ENCODE measurements at regions not wholly inside any gene's neighbourhood (a gene's known extent, or its start where the extent isn't known, plus 50 kb on each side); places are given as distances from the start of the nearest gene placed in this dataset.

- ATAC-seq (ENCODE audit: low FRiP score), result no peak
- no peak for DNase-seq (ENCODE audit: low spot score)
- TF ChIP-seq, protein P1, sequence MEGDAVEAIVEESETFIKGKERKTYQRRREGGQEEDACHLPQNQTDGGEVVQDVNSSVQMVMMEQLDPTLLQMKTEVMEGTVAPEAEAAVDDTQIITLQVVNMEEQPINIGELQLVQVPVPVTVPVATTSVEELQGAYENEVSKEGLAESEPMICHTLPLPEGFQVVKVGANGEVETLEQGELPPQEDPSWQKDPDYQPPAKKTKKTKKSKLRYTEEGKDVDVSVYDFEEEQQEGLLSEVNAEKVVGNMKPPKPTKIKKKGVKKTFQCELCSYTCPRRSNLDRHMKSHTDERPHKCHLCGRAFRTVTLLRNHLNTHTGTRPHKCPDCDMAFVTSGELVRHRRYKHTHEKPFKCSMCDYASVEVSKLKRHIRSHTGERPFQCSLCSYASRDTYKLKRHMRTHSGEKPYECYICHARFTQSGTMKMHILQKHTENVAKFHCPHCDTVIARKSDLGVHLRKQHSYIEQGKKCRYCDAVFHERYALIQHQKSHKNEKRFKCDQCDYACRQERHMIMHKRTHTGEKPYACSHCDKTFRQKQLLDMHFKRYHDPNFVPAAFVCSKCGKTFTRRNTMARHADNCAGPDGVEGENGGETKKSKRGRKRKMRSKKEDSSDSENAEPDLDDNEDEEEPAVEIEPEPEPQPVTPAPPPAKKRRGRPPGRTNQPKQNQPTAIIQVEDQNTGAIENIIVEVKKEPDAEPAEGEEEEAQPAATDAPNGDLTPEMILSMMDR (IDR thresholded peaks at IDR 0.05), result no peak
These were observed 111.3 kb upstream of the LEF1 start for GRCh38 chr4:108280072-108280471.

DNA sequence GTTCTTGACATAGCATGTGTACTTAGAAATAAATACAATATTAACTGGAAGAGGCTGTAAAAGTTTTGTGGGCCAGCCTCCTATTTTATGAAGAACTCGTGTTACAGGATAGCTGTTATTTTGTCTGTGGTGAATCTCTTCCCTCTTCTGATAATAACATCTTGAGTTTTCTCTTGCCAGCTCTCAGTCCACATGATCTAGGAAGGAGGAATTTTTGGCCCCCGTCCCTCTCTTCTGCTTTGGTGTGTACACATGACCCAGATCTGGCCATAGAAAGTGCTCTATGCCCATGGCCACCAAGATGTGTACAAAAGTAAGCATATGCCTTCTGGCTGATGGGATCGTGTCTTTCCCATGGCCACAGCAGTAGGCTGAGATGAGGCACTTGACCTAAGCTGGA, 108.0 kb upstream of the LEF1 start:
- DNase-seq (ENCODE audit: low spot score), result no peak
- TF ChIP-seq, protein P1 (IDR thresholded peaks at IDR 0.05), result no peak
- ATAC-seq (ENCODE audit: low FRiP score), result no peak

GRCh38 chr4:108272986-108273385, 104.3 kb upstream of the LEF1 start:
- ATAC-seq (ENCODE audit: low FRiP score), result no peak
- no peak for DNase-seq (ENCODE audit: low spot score)
- TF ChIP-seq, protein P1 (IDR thresholded peaks at IDR 0.05), result no peak

GRCh38 chr4:108272561-108272960, 103.8 kb upstream of the LEF1 start:
- DNase-seq (ENCODE audit: low spot score) (no peak), ATAC-seq (ENCODE audit: low FRiP score) (no peak)

GRCh38 chr4:108272046-108272445, 103.3 kb upstream of the LEF1 start:
- no peak for DNase-seq (ENCODE audit: low spot score)
- no peak for ATAC-seq (ENCODE audit: low FRiP score)
- TF ChIP-seq, protein P1 (IDR thresholded peaks at IDR 0.05), result no peak

More at GRCh38 chr4:108272561-108272960, 103.8 kb upstream of the LEF1 start:
- TF ChIP-seq, protein P1 (IDR thresholded peaks at IDR 0.05), result no peak

- no peak for DNase-seq (ENCODE audit: low spot score)
These were observed 102.0 kb upstream of the LEF1 start for GRCh38 chr4:108270466-108271450.

More at GRCh38 chr4:108270466-108271450, 102.0 kb upstream of the LEF1 start:
- TF ChIP-seq, protein P1 (IDR thresholded peaks at IDR 0.05), result no peak
- ATAC-seq (ENCODE audit: low FRiP score), result no peak

Data from omental fat pad (tissue), 3 donors.